SK-N-SH treated with all-trans-retinoic acid at 6 μM for 48 hours (cell line): ENCODE measurements at regions not wholly inside any gene's neighbourhood (a gene's known extent, or its start where the extent isn't known, plus 50 kb on each side); places are given as distances from the start of the nearest gene placed in this dataset.

Experiments used
- ARNTL ChIP-seq: fragments of 450-650 bp; formaldehyde crosslinking; IDR thresholded peaks from 2 replicates; pipeline ENCODE4 v1.5.0; 2020; ENCODE audit warnings: low read depth, mild to moderate bottlenecking, moderate library complexity, borderline replicate concordance
- BACH2 ChIP-seq: fragments of 250-450 bp; sonication (Bioruptor Pico); IDR thresholded peaks from 2 replicates; pipeline ENCODE4 v1.9.0; 2021; ENCODE audit warnings: mild to moderate bottlenecking, borderline replicate concordance
- ESRRG ChIP-seq: fragments of 250-450 bp; sonication (Bioruptor Pico); IDR thresholded peaks from 2 replicates; pipeline ENCODE4 v1.6.1; 2021; ENCODE audit warnings: mild to moderate bottlenecking
- ISL1 ChIP-seq: fragments of 250-450 bp; sonication (Bioruptor Pico); IDR thresholded peaks from 2 replicates; pipeline ENCODE4 v2.1.2; 2022; ENCODE audit warnings: mild to moderate bottlenecking, moderate library complexity
- PPARA ChIP-seq: fragments of 250-450 bp; sonication (Bioruptor Pico); IDR thresholded peaks from 2 replicates; pipeline ENCODE4 v1.5.0; 2020; ENCODE audit warnings: mild to moderate bottlenecking, borderline replicate concordance
- SNAI2 ChIP-seq: fragments of 250-450 bp; sonication (Bioruptor Pico); IDR thresholded peaks from 2 replicates; pipeline ENCODE4 v1.5.0; 2020; ENCODE audit warnings: mild to moderate bottlenecking, moderate library complexity
- ZFP30 ChIP-seq: fragments of 450-650 bp; formaldehyde crosslinking; IDR thresholded peaks from 2 replicates; pipeline ENCODE4 v1.5.0; 2022; ENCODE audit warnings: mild to moderate bottlenecking, moderate library complexity
- ZNF70 ChIP-seq: fragments of 450-650 bp; formaldehyde crosslinking; IDR thresholded peaks from 2 replicates; pipeline ENCODE4 v1.5.0; 2020; ENCODE audit warnings: mild to moderate bottlenecking, moderate library complexity
- ZNF8 ChIP-seq: fragments of 450-650 bp; formaldehyde crosslinking; IDR thresholded peaks from 2 replicates; pipeline ENCODE4 v1.5.0; 2020; ENCODE audit warnings: mild to moderate bottlenecking, moderate library complexity
- TF ChIP-seq, protein P1 (sequence below): fragments of 250-450 bp; sonication (Bioruptor Pico); IDR thresholded peaks from 2 replicates; pipeline ENCODE4 v1.5.0; 2020; ENCODE audit warnings: mild to moderate bottlenecking, moderate library complexity
- TF ChIP-seq, protein P2 (sequence below): fragments of 250-450 bp; sonication (Bioruptor Pico); IDR thresholded peaks from 2 replicates; pipeline ENCODE4 v1.8.0; 2020; ENCODE audit warnings: mild to moderate bottlenecking, moderate library complexity, borderline replicate concordance
- TF ChIP-seq, protein P3 (sequence below): fragments of 250-450 bp; sonication (Bioruptor Pico); IDR thresholded peaks from 2 replicates; pipeline ENCODE4 v1.5.1; 2020; ENCODE audit warnings: low read depth, mild to moderate bottlenecking, moderate library complexity

DNA sequence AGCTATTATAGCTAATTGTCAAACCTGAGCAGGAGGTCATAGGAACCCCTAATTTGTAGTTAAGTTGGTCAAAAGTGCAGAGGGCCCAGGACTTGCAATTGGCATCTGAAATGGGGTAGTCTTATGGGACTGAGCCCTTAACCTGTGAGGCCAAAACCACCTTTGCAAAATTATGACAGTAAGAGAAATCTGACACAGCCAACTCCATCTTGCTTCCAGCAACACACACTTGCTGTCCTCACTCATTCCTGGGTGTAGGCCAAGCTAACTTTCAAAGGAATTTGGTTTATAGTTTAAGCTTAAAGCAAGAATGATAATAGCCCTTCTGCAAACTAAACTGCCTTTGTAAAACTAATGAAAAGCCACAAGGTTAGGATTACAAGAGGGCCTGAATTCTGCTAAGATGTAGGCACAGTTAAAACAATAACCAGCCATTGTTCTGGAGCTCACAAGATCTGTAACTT, 57.6 kb upstream of the FRMD4B start:
- TF ChIP-seq ZNF70 (CRISPR knock-in tag) (no peak), SNAI2 (no peak), ZFP30 (CRISPR knock-in tag) (no peak), ISL1 (CRISPR knock-in tag) (no peak), ARNTL (CRISPR knock-in tag) (no peak), BACH2 (CRISPR knock-in tag) (no peak), PPARA (CRISPR knock-in tag) (no peak), ZNF8 (CRISPR knock-in tag) (no peak), ESRRG (CRISPR knock-in tag) (no peak)
- TF ChIP-seq, protein P1, sequence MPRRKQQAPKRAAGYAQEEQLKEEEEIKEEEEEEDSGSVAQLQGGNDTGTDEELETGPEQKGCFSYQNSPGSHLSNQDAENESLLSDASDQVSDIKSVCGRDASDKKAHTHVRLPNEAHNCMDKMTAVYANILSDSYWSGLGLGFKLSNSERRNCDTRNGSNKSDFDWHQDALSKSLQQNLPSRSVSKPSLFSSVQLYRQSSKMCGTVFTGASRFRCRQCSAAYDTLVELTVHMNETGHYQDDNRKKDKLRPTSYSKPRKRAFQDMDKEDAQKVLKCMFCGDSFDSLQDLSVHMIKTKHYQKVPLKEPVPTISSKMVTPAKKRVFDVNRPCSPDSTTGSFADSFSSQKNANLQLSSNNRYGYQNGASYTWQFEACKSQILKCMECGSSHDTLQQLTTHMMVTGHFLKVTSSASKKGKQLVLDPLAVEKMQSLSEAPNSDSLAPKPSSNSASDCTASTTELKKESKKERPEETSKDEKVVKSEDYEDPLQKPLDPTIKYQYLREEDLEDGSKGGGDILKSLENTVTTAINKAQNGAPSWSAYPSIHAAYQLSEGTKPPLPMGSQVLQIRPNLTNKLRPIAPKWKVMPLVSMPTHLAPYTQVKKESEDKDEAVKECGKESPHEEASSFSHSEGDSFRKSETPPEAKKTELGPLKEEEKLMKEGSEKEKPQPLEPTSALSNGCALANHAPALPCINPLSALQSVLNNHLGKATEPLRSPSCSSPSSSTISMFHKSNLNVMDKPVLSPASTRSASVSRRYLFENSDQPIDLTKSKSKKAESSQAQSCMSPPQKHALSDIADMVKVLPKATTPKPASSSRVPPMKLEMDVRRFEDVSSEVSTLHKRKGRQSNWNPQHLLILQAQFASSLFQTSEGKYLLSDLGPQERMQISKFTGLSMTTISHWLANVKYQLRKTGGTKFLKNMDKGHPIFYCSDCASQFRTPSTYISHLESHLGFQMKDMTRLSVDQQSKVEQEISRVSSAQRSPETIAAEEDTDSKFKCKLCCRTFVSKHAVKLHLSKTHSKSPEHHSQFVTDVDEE (CRISPR knock-in tag) = no peak
- TF ChIP-seq, protein P2, sequence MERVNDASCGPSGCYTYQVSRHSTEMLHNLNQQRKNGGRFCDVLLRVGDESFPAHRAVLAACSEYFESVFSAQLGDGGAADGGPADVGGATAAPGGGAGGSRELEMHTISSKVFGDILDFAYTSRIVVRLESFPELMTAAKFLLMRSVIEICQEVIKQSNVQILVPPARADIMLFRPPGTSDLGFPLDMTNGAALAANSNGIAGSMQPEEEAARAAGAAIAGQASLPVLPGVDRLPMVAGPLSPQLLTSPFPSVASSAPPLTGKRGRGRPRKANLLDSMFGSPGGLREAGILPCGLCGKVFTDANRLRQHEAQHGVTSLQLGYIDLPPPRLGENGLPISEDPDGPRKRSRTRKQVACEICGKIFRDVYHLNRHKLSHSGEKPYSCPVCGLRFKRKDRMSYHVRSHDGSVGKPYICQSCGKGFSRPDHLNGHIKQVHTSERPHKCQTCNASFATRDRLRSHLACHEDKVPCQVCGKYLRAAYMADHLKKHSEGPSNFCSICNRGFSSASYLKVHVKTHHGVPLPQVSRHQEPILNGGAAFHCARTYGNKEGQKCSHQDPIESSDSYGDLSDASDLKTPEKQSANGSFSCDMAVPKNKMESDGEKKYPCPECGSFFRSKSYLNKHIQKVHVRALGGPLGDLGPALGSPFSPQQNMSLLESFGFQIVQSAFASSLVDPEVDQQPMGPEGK (CRISPR knock-in tag) = no peak
- TF ChIP-seq, protein P3, sequence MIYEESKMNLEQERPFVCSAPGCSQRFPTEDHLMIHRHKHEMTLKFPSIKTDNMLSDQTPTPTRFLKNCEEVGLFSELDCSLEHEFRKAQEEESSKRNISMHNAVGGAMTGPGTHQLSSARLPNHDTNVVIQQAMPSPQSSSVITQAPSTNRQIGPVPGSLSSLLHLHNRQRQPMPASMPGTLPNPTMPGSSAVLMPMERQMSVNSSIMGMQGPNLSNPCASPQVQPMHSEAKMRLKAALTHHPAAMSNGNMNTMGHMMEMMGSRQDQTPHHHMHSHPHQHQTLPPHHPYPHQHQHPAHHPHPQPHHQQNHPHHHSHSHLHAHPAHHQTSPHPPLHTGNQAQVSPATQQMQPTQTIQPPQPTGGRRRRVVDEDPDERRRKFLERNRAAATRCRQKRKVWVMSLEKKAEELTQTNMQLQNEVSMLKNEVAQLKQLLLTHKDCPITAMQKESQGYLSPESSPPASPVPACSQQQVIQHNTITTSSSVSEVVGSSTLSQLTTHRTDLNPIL (CRISPR knock-in tag) = no peak
